Pons (tissue), 1 donor: ENCODE measurements at regions not wholly inside any gene's neighbourhood (a gene's known extent, or its start where the extent isn't known, plus 50 kb on each side); places are given as distances from the start of the nearest gene placed in this dataset.

Experiments
- DNase-seq: peaks from one replicate; pipeline ENCODE4 v3.0.0-alpha.2; 2016; ENCODE audit warnings: low spot score

DNA sequence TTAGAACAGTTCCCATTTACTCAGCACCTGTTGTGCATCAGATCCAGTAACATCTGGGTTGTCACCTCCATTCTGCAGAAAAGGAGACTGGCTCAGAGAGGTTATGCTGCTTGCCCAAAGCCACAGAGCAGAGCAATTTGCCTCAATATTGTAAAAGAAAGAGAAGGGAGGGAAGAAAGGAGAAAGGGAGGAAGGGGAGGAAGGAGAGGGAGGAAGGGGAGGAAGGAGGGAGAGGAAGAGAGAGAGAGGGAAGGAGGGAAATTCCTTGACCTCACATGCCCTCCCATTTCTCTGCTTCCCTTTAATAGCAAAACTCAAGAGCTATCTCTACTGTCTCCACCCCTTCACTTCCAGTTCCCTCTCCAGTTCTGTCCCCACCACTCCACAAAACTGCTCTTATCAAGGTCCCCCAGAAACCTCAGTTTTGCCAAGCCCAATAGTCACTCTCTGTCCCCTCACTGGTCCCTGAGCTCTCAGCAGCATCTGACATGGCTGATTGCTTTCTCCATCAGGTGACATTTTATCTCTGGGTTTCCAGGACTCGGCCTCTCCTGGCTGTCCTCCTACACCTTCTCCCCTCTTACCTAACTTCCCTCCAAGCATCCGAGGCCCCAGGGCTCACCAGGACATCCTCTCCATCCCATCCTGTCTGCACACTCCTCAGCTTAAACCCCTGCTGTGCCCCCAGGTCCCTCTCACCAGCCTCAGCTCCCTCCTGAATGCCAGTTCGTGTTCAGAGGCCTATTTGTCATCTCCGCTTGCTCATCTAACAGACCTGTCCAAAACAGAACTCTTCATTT lies 104.7 kb upstream of the LINGO1 start:
- no peak for DNase-seq

- DNase-seq: no peak
Observed at GRCh38 chr15:77734306-77734705, 101.6 kb upstream of the LINGO1 start.

DNA sequence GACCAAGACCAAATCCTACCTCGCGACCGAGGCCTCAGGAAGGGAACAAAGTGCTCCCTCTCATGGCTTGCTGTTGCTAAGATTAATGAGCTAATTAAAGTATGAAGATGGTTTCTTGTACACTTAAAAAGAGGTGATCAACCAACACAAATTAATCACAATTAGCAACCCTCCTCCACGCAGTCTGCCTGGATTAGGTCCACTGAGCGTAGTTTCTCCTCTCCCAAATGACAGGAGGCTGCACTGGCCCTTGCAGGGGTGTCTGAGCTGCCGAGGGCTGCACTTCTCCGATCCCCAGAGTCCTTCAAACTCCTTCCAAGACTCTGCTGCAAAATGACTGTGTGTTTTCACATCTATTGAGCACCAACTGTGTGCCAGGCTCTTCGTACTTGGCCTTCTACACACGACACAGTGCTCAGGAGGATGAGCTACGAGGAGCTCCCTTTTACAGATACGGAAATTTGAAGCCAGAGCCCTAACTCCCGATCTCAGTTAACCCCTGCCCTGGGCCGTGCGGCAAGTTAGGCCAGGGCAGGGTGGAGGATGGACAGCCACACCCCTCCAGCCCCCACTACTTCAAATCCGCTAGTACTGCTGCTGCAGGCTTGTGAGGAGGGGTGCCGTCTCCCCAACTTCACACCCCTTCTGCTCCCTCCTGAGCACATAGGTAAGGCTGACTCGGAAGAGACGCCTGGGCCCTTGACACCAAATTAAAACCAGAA lies 101.0 kb upstream of the LINGO1 start:
- no peak for DNase-seq

- no peak for DNase-seq
Observed at GRCh38 chr15:77732514-77733335, 100.0 kb upstream of the LINGO1 start.

GRCh38 chr15:77731945-77732344 lies 99.2 kb upstream of the LINGO1 start:
- no peak for DNase-seq

- DNase-seq: no peak
Observed at GRCh38 chr15:77731067-77731466, 98.4 kb upstream of the LINGO1 start.

GRCh38 chr15:77727635-77728304 lies 95.1 kb upstream of the LINGO1 start:
- DNase-seq: no peak

GRCh38 chr15:77724715-77725114 lies 92.0 kb upstream of the LINGO1 start:
- DNase-seq: no peak

- no peak for DNase-seq
Observed at GRCh38 chr15:77723756-77724155, 91.0 kb upstream of the LINGO1 start.

- DNase-seq: no peak
Observed at GRCh38 chr15:77722759-77723460, 90.2 kb upstream of the LINGO1 start.

GRCh38 chr15:77721963-77722362 lies 89.3 kb upstream of the LINGO1 start:
- no peak for DNase-seq

DNA sequence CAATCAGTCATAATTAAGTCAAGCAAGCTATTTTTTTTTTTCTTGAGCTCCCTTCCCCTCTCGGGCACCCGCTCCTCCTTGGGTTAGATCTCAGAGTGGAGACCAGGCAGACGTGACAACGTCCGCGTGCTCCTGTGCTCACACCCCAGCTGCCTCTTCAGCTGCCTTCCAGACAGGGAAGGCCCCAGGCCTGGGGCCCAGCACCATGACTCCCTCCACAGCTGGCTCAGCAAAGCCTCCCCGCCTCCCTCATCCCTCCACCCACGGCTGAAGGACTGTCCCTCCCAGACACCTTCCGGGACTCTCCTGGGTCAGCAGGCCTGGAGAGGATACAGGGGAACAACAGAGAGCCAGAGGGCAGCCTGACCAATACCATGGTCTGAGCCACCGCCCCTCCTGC lies 87.9 kb upstream of the LINGO1 start:
- DNase-seq: no peak

DNA sequence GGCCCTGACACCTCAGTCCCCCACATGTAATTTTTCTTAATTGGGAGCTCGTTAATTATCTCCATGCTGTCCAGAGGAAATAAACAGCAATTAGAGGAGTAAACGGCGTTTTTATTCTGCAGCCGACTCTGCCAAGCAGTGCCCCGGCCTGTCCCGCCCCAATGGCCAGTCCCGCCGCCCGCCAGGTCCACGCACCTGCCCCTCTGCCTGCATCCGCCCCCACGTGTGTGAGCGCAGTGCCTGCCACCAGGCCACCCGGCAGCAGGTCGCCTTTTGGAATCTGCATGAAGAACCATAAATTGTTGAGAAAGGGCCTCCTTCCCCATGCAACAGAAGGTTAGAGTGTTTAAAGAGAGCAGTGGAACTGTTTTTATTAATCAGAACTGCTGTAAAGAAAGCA lies 87.5 kb upstream of the LINGO1 start:
- no peak for DNase-seq

GRCh38 chr15:77719450-77719849 lies 86.7 kb upstream of the LINGO1 start:
- no peak for DNase-seq

GRCh38 chr15:77717333-77717990 lies 84.8 kb upstream of the LINGO1 start:
- DNase-seq: no peak

- DNase-seq: no peak
Observed at GRCh38 chr15:77716632-77717332, 84.1 kb upstream of the LINGO1 start.

- no peak for DNase-seq
Observed at GRCh38 chr15:77715860-77716259, 83.1 kb upstream of the LINGO1 start.

- no peak for DNase-seq
Observed at GRCh38 chr15:77715051-77715450, 82.3 kb upstream of the LINGO1 start.

DNA sequence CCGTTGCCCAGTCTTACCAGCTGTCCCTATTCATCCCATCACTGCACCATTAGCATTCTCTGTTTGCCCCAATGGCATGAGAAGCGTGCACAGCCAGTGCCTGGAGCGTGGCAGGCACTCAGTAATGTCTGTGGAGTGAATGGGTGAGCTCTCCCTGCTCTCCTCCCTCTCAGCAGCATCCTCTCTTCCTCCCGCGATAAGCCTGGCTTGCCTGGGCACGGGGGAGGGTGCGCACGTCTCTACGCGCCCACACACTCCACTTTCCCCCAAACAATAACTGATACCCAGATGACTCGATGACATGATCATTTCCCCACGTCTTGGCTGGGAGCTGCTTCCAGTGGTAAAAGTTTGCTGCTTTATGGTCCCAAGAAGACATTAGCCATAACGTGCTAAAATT lies 81.8 kb upstream of the LINGO1 start:
- no peak for DNase-seq

DNA sequence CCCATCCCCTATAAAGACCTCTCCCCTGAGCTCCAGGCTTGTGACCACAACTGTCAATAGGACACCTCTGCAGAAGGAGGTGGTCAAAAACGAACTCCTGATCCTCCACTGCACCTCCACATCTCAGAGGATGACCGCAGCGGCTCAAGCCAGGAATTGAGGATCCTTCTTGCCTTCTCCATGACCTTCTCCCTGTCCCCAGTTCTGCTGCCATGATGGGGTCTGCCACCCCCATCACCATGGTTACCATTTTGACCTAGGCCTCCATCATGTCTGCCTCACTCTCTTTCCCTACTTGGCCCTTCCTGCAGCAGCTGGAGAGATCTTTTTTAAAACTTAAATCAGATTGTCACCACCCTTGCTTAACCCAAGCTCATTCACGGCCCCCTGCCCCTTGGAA lies 81.3 kb upstream of the LINGO1 start:
- no peak for DNase-seq
